SK-N-MC (cell line): ENCODE measurements at regions not wholly inside any gene's neighbourhood (a gene's known extent, or its start where the extent isn't known, plus 50 kb on each side); places are given as distances from the start of the nearest gene placed in this dataset.

Experiments
- EZH2 ChIP-seq: fragments of 200-600 bp; sonication (generic); IDR thresholded peaks from one replicate; pipeline ENCODE4 v1.6.1; 2017; ENCODE audit warnings: antibody characterized with exemption
- POLR2AphosphoS5 ChIP-seq: IDR thresholded peaks from 2 replicates; pipeline ENCODE4 v1.6.1; 2012; ENCODE audit warnings: mild to moderate bottlenecking, low read depth, low read length, borderline replicate concordance

- TF ChIP-seq POLR2AphosphoS5 (no peak), EZH2 (no peak)
These were observed 678.9 kb upstream of the CELF4 start for GRCh38 chr18:38244480-38244879.
